RCC 7860 (cell line): ENCODE measurements at regions not wholly inside any gene's neighbourhood (a gene's known extent, or its start where the extent isn't known, plus 50 kb on each side); places are given as distances from the start of the nearest gene placed in this dataset.

Experiments used
- DNase-seq: peaks from one replicate; pipeline ENCODE4 v3.0.0-alpha.2; 2015; ENCODE audit warnings: low spot score
- FAIRE-seq: peaks from 2 replicates; lab custom pipeline; 2012; peaks lifted over from hg19 to GRCh38; lab: Jason Lieb, UNC

DNA sequence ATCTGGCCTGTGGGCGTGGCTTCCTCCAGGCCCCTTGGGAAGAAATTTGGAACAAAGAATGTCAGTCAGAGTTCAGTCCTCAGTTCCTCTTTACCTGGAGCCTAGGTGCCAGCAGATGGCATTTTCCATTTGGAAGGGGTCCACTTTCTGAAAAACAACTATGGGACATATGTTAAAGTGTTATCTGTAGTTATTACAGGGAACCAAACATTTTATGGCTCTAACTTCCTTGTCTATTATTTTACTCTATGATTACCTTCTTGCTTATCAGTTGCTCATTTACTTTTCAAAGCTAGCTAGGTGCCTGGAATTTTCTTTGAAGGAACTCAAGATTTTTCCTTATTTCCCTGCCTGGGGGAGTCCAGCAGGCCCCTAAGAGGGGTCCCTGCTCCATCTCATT lies 159.8 kb upstream of the PUDP start:
- no peak for DNase-seq

DNA sequence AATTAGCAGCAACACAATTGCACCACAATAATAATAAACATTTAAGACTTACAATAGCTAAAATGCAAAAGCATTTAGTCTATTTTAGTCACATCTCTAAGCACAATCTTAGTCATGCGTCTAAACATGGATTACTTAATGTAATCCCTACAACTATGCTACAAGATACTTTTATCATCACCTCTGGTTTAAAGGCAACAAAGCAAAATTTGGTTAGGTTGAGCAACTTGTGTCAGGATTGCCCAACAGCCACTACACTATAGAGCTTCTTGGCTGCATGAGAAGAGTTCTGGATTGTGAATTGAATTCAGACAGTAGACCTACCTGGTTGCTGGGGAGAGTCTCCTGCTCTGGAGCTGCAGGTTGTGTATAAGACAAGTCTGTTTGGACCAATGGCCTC lies 146.5 kb upstream of the PUDP start:
- FAIRE-seq, result no peak

More for the DNA sequence above, 159.8 kb upstream of the PUDP start:
- FAIRE-seq, result no peak

DNA sequence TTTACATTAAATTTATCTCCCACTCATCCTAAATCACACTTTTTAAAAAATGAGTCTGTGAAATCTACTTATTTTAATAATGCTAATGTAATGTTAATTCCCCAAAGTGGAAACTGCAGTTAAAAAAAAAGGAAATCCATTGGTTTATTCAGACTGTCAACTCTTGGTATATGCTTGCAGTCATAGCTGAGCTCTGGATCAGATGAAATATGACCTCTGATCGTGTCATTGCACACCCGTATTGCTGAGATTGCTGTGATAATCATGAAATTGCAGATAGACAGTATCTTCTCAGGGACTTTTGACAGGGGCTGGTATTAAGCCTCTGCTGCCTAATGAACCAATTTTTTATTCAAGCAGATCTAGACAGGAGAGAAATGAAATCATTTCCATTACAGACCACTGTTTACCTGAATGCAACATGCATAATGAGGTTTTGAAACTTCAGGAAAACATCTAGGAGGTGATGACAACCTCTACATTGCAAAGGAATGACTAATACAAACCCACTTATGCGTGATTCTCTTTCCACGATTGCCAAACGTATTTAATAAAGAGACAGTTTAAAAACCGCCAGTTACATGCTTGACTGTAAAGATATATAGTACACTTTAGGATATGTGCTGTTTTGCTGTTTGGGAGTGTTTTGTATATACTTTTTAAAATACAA lies 138.3 kb upstream of the PUDP start:
- FAIRE-seq, result peak; percentile 52
- peak; percentile 3 for DNase-seq

More for the DNA sequence above, 146.5 kb upstream of the PUDP start:
- DNase-seq, result no peak

DNA sequence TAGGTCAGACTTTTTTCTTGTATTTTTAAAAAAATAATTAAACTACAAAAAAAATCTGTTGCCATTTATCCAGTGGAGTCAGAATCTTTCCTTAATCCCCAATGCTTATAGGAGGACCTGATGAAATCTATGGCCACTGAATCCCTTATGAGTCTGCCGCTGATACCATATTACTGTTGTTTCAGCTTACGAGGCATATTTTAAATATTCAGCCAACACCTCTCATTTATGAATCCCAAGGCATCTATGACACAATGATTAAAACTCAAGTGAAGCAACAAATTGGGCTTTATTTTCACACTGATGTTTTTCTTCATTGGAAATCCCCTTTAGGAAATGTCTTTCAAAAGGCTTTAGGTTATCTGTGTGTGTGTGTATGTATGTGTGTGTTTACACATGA lies 137.8 kb upstream of the PUDP start:
- FAIRE-seq, result no peak
- no peak for DNase-seq

DNA sequence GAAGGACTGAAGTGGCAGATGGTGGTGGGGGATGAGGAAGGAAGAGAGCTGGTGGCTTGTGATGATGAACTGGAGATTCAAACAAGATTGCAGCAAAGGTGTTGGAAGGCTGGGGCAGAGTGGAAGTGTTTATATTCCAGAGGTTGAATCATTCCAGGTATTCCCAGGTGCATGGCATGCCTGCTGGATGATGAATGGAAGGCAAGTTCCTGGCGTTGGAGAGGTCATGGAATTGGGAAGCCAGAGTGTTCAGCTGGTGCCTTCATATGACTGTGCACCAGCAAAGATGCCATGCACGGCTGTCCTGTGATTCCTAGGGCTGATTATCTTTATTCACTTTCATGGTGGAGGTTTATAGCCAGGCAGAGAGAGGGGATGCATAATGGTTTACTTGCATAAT lies 135.8 kb upstream of the PUDP start:
- FAIRE-seq (no peak), DNase-seq (no peak)

DNA sequence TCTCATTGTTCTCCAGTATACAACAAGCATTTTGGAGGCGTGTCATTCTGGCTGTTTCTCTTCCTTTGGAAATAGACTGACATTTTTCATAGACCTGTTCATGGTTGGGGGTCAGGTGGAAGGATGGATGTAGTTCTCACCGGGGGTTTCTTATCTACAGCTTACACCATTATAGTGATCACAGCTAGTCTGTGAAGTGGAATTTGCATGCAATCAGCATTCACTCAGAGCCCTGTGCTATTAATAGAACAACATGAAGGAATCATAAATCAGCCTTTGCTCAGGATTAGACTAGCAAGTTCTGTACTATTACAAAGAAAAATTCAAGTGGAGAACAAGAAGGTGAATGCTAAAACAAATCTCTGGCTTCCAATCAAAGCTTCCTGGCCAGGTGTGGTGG lies 132.6 kb upstream of the PUDP start:
- FAIRE-seq, result no peak
- no peak for DNase-seq

DNA sequence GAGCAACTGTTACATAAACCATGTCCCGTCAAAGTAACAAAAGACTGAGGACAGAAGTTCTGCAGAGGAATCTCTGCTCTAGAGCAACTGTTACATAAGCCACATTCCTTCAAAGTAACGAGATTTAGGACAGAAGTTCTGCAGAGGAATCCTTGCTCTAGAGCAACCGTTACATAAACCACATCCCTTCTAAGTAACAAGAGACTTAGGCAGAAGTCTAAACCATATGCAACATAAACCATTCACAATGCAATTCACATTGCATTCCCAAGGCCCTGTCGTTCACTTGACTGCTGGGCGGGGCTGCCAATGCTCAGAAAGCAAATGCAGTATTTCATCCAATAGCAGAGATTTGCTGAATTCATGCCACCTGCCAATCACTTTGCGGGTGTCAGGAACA lies 124.4 kb upstream of the PUDP start:
- no peak for FAIRE-seq
- no peak for DNase-seq

DNA sequence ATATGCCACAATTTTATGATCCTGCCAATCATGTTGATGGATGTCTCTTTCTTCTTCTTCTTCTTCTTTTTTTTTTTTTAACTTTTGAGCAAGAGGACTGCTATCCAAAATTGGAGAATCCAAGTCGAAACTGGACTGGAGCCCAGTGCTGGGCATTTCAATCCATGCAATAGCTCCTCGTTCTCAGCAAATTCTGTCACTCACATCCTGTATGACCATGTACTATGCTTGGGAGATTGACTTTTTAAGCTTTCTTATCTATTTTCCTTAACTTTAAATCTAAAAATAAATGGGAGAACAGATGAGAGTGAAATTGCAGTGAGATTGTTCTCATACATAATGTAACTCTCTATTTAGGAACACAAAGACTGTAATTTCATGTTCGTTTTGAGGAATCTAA lies 123.0 kb upstream of the PUDP start:
- DNase-seq, result no peak
- FAIRE-seq, result no peak

DNA sequence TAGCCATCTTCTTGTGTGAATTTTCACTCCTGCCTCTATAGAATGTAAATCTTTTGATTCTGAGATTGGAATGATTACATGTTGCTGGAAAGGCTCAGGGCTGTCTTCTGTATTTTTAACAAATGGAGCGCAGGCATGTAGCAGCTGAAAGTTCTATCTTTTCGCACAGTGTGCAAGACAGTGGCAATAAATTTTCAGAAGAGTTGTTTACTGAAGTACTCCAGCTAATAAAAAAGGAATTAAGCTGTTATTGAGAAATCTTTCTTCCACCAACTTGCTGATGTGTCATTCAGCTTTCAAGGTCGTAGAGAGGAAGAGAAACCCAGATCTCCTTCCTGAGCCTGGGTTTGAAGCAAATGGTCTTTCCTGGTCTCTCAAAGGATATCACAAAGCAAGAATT lies 122.0 kb upstream of the PUDP start:
- no peak for DNase-seq
- no peak for FAIRE-seq

DNA sequence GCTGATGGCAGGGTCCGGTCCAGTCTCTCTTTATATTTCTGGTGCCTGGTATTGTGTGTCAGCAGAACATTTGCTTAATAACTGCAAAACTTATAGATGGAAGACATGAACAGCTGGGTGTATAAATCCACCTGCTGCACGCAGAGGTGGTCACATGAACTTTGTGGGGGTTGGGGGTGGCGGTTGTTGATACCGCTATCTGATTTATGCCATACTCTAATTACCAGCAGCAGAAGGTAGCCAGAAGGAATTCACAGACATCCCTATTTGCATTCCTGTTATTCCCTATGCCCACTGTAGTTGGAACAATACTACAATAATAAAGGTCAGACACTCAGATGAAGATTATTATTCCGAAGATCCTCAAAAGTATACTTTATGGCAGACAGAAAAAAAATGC lies 121.6 kb upstream of the PUDP start:
- no peak for DNase-seq
- FAIRE-seq, result no peak

DNA sequence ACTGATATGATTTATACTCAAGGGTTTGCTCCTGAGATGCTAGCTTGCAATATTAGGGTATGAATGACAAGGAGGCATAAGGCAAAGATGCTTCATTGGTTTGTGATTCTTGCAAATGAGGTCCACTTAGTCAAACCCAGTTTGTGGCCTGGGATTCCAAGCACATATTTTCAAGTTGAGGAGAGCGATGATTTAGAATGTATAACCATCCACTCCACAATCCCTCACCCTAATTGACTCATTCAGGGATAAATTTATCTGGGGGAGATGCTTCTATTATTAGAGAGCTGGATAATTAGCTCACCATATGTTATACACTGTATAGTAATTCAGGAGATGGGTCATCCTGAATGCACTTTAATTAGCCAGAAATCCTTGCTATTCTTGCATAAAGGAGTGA lies 118.3 kb upstream of the PUDP start:
- FAIRE-seq (no peak), DNase-seq (no peak)

DNA sequence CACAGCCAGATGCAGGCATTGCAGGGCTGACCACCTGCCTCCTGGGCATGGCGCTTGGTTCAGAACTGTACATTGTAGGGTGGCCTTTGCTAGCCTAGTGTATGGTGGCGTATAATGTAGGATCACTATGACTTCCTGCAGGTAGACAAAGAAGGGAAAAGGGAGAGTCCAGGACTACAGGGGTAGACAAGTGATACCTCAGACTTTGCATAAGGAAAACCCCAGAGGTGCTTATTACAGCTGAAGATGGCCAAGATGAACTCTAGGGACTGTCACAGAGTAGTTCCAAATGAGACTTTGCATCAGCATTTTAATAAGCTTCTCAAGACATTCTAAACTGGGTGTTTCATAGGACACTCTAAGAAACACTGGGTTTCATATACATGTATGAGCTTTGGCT lies 116.4 kb upstream of the PUDP start:
- FAIRE-seq (no peak), DNase-seq (no peak)

DNA sequence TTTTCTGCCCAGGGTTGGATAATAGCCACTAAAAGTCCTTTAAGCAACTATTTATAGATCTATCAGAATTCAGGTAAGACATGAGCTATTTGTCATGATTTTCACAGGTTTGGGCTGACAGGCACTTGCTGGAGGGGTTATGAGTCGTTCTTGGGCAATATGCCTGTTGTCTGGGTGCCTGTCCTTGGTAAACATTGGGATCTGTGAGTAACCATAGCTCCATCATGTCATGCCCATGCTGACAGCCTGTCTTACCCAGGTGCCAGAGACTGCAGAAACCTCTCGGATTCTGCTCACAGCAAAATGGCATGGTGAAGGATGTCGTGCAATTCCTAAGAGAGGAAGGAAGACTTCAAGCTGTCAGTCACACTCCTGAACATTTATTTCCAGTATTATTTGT lies 116.0 kb upstream of the PUDP start:
- FAIRE-seq, result no peak
- no peak for DNase-seq

DNA sequence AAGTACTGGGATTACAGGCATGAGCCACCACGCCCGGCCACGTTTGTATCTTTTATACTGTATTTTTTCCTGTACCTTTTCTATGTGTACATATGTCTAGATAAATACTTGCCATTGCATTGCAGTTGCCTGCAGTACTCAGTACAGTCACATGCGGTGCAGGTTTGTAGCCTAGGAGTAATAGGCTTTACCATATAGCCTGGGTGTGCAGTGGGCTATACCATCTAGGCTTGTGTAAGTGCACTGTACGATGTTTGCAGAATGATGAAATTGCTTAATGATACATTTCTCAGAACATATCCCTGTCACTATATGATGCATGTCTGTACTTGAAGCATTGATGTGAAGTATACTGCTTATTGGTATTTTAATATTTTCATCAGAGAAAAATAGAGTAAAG lies 115.4 kb upstream of the PUDP start:
- no peak for FAIRE-seq
- DNase-seq, result no peak

DNA sequence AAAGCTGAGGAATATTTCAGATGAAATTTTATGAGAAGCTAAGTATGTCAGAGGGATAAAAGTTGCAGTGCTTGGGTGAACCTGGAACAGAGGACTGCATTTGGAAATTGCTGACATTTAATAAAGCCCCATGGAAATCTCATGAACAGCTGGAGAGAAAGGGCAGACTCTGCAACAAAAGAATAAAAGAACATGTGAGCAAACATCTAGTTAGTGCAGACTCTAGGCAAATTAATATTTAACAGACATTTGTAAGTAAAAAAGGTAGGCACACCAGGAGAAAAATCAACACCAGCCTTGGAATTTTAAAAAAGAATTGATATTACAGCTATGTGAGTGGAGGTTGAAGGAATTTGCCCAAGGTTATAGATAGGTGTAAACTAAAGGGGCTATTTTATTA lies 114.6 kb upstream of the PUDP start:
- DNase-seq, result no peak
- FAIRE-seq, result no peak

DNA sequence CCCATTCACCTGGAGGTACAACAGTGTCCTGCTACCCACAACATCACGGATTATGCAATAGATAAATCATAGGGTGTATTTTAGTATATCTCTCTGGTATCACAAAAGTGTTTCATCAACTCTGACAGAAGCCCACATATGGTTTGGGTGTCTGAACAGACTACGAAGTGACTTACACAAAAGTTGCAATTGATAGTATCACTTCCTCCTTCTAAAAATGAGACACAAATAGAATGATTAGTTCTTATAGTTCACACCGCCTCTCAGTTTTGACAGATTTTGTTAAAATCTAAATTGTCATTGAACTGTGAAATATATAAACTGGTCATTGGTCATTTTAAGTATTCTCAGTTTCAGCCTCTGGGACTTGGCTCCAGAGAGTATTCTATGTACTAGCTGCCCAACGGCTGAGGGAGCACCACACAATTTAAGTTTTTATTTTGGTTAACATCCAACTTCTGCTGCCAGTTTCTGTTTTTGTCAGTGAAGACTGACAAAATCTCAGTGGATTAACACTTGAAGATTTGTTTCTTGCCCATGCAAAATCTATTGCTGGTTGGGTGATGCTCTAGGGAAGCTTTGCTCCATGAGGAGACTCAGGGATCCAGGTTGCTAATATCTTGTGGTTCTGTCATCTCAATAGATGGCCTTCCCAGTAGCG lies 113.8 kb upstream of the PUDP start:
- no peak for DNase-seq
- FAIRE-seq, result no peak

DNA sequence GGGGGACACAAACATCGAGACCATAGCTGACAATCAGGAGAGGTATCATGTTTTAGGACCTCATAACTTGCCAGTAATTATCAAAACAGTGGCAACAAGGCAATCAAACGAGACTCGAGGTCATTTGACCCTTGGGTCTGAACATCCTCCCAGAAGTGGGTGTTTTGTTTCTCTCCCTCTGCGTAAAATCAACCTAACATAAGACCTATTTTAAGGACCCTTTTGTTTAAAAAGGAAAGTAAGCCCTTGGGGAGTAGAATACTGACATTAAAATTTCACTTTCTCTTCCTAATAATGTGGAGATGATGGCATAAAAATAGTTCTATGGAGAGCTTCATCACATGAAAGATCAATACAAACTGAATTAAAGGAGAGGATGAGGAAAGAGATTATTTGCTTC lies 106.2 kb upstream of the PUDP start:
- no peak for DNase-seq
- FAIRE-seq, result no peak

DNA sequence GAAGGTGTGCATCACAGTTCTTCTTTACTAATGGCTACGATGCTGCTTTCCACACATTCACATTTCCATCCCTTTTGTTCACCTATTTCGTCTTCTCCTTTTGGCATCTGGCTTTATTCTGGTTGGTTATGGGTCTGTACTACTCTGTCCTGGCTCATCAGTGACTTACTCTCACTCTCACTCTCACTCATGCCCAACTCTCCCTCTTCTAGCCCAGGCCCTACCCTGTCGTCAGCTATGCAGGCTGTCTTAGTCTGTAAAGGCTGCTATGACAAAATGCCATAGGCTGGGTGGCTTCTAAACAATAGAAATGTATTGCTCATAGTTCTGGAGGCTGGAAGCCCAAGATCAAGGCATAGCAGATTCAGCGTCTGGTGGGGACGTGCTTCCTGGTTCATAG lies 105.6 kb upstream of the PUDP start:
- no peak for FAIRE-seq
- DNase-seq, result no peak

DNA sequence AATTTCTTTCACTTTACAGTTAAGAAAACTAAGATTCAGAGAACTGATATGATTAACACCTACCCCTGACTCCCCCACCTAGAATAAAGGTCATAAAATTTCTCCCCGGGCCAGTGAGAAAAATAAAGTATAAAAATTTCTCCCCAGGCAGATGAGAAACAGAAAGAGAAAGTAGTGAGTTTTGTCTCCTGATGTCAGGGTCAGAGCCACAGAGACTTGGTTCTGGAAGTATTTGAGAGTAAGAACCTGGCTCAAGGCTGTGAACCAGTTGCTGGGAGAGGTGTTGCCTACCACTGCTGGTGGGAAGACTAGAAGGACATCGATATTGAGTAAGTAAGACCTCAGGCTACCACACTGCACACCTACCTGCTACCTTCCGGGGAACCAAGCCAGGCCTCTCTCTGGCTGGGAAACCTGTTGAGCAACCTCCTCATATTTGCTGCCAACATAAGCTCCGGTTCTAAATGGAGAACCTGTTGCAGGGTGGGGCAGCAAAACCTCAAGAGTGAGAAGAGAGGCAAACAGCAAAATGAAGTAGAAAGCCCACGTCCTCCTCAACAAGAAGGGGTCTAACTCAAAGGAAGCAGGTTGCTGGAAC lies 104.2 kb upstream of the PUDP start:
- FAIRE-seq (no peak), DNase-seq (no peak)

DNA sequence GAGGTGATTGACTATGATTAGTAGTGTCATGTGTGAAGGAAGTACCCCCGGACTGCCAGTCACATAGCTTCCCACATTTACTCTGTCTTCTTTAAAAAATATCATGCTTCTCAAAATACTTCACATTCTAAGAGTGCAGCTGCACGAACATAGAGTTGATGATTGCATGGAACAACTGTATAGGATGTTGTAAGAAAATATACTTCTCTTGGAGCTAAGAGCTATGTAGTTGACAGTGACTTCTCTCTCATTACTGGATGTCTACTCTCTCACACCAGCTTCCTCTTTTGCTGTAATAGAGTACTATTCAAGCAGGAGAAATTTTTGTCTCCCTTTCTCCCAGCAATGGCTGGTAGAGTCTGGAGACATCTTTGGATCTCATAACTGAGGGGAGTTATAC lies 99.4 kb upstream of the PUDP start:
- DNase-seq (no peak), FAIRE-seq (no peak)

DNA sequence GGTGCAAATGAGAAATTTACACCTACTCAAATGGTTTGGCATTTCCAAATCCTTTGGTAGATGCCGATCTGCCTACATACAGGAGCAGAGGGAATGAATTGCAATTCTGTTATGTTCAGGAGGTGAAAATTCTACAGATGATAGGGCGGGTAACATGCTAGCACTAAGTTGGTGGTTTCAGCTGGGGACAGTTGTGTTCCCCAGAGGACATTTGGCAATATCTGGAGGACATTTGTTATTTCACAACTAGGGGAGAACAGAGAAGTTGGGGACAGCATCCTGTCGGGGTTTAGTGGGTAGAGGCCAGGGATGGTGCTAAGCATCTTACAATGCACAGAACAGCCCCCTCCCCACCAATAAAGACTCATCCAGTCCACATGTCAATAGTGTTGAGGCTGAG lies 96.5 kb upstream of the PUDP start:
- DNase-seq (no peak), FAIRE-seq (no peak)

DNA sequence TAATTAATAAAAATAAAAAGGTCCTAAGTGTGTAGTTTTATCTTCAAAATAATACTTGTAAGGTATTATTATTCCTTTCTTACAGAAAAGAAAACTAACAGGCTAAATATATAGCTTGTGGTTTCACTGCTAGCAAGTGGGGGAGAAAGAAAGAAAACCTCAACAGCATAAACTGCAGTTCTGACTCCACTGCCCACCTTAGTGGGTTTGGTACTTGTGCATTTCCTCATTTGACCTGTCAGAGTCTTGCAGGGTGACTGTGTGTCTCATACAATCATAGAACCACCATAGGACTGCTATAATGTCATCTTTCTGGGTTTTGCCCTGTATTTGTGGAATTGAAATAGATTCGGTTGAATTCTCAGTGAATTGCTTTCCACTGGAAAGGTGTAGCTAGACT lies 94.7 kb upstream of the PUDP start:
- FAIRE-seq, result no peak
- DNase-seq, result no peak

DNA sequence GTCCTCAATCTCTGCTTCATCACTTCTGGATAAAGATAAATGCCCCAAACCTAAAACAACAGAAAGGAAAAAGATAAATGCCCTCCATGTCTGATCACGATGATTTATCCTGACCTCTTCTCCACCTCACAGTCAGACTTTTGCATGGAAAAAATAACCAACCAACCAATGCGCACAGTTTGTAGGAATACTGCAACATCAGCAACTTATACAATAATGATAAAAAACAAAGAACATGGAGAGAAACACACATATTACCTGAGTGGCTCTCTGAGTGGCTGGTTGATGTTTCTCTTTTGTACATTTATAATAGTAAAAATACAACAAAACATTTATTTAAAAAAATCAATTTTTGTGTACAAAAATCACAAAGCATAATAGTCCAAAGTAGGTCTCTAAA lies 93.0 kb upstream of the PUDP start:
- no peak for FAIRE-seq
- DNase-seq, result no peak
